ENCODE measurements at regions not wholly inside any gene's neighbourhood (a gene's known extent, or its start where the extent isn't known, plus 50 kb on each side); places are given as distances from the start of the nearest gene placed in this dataset.

DNA sequence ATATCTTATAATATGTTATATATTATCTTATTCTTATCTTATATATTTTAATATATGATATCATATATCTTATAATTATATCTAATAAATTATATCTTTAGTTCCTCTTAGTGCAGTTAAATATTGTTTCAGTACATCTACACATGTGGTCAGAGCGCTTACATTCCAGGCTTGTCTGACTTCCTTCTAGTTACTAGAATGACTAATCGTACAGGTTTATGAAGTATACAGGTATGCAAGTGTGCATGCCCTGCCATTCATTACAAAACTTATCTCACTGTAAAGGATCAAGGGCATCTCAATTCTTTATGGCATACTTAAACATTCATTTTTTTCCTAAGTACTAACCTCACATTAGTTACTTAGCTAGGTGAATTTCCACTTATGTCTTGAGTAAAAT, 1278.0 kb upstream of the MAP3K7 start:
- no peak for DNase-seq

DNA sequence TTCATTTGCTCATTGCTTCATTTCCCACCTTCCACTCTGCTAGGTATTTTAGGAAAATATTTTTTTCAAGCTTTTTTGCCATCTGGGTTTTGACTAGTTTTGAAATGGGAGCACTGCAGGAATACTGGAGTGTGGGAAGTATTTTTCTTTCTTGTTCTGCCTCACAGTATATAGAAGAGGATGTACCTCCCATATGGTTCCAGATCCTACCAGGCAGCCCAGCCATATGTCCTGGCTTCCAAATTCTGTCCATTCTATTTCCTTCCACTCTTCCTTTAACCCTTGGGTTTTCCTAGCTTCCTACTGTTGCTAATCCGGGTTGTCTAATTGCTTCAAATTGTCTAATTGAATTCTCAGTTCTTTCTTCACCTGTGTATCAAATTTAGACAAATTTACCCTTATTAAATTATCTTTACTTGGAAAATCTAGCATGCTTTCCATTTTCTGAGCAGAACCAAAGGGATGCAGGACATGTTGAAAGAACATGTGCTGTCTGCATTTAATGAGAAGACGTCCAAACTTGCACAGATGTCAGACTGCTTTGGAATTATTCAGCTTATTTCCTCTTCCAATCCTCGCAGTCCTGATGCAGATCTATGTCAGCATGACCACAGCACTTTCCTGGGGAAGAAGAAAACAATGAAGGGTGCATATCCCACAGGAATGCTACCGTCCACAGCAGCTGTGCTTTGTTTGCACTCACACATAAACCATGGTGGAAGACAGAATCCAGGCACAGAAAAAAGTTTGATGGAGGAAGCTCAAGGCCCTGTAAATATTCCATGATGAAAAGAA, 1273.9 kb upstream of the MAP3K7 start:
- no peak for DNase-seq

DNA sequence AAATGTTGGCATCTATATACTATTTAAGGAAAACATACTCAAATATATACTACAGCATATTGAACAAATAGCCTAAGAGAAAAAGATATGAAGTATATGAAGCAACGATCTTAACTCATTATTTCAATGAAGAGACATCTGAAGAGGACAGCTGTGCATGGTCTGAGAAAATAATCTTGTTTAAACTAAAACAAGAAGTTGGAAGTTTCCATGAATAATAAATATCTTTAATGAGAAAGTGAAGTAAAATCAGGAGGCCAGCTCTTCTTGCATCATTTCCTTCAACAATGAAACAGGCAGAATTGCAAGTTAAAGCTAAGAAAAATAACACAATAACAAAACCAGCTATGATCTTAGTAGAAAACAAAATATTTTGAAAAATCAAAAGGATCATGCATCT, 1265.4 kb upstream of the MAP3K7 start:
- no peak for DNase-seq

DNA sequence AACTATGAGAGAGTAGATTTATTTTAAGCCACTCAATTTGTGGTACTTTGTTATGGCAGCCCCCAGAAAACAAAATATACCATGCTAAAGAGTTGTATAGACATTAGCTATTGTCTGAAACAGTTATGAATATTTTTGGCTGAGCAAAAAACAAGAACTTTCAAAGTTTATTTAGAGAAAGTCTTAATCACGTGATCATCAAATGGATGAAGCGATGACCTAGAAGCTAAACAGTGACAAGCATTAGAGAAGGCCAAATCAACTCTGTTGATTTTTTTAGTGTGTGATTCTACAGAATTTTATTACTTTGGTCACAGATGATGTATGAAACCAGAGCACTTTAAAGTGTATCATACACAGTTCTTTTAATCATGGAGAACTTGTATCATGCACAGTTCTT, 1247.9 kb upstream of the MAP3K7 start:
- DNase-seq: no peak

DNA sequence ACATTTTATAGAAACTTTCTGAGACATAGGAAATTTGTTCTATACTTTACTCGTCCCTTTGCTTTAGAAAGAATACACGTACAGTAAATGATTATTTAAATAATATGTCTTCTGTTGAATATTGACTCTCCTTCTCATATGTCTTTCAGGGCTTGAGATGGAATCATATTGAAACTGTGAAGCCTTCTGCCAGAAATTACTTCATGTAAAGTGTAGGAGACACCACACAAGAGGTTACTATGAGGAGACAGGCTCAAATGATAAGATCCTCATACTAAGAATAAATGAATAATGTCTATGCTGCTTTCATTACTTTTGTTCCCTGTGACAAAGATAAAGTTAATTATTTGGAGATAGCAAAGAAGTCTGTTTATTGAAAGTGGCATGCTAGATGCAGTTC, 1240.3 kb upstream of the MAP3K7 start:
- no peak for DNase-seq

DNA sequence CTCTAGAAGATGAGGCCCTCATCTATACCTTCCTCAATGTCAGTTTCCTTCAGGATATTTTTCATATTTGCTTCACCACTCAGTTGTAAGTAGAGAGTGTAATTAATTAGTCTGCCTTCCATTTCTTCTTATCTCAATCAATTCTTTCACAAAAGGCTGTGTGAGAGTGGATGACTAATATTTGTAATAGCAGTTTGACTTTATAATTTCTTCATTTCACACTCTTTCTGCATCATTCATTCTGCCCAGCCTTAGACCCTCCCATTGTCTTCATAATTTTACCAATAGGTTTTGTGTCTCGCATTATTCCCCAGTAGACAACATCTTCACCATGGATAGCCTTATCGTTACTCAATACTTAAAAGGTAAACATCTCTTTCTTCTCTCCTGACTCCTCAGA, 1239.3 kb upstream of the MAP3K7 start:
- no peak for DNase-seq

DNA sequence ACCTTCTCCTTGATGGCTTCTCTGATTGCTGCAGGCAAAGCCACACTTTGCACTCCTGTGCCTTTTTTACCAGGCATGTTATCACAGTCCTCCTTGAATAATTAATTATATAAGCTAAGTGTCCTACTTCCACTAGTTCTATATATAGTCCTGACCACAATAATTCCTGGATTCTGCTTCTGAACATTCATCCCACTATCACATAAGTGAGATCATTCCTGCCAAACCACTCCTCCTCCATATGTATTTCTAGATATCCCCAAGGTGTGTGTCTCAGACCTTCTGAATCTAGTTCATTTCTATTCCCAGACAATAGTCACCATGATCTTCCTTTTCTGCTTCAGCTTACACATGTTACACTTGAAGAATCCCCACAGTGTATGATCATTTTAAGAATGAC, 1237.5 kb upstream of the MAP3K7 start:
- no peak for DNase-seq

DNA sequence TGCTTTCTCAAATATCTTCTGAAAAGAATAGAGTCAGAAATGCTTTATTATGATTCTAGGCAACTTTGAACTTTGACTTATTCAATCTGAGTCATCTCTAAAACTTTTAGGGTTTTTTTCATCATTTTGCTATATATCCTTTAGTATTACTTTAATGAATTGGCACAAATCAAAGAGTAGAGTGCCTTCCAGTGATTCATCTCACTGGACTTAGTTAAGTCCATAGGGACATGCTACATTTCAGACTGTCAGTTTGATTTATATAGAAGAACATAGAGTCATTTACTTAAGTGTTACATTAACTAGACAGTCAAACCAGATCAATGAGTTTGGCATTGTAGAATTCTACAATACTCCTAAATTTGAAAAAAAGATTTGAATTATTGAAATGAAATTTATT, 1235.7 kb upstream of the MAP3K7 start:
- no peak for DNase-seq

DNA sequence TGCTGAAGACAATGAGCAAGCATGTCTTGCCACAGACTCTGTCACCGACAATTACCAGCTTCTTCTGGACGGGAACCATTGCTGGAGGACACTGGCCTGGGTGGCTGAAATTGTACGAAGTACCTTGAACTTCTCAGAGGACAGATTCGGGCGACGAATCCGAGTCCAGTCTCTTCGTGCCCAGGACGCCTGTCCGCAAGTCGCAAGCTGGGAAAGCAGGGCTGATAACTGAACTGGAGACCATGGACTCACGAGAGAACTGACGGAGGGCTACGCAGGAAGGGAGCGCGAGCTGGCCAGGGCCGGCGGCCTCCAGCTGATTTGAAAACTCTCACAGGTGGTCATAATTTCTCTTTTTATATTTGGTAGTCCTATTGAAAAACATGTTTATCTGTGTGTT, 1229.5 kb upstream of the MAP3K7 start:
- no peak for DNase-seq

DNA sequence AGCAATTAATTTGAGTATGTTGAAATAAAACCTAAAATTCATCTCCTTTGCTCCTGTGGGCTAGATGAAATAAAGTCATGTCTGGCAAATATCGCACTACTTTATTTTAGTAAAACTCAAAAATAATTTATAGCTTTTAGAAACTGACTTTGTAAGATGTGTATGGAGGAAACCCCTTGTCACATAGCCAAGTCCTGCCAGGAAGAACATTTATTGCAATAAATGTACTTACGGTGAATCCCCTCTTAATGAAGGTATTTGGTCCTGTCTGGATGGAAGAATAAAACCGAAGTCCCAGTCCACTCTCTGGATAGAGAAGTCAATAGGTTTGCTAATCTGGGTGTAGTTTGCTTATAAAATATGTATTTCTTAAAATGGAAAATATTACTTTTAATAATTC, 1226.8 kb upstream of the MAP3K7 start:
- DNase-seq: no peak

DNA sequence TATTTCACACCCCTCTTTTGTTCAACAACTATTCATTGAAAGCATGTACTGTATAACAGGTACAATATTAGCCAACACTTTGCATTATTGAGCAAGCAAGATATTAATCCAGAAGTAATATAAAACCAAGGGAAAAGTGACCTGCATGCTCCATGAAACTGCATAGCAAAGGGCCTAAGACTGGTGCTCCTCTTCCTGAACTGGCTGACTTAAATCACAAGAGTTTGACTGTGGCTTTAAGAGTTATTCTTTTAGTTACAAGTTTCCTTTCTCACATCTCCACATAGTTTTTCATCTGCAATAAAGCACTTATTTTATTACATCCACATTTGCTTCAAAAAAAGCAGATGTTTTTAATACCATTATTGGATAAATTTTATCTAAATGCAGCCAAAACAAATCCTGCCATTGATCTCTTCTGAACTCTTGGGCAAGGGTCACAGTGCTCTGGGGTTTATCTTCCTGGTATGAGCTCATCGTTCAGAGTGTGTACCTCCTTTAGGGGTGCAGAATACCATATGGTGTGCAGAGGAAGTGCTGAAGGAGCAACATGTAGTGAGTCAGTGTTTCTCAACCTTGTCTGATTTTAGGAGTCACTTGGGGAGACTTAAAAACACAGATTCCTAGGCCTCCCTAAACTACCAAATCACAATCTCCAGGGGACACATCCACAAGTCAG, 1225.9 kb upstream of the MAP3K7 start:
- no peak for DNase-seq

DNA sequence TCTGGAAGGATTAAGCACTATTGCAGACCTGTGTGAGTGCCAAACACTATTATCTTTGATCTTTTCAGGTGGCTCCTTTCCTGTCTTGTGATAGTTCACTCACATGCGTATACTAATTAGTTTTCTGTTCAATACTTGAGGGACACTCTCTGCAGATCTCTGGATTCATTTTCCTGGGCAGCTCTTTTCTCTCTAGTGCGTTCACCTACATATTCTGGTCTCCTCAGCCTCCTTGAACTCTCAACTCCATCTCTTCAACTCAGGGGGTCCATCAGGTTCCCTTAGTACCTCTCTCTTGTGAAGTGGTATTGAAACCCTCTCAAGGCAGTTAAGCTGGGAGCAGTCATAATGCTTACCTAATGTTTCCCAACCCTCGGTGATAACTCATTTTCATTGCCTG, 1218.1 kb upstream of the MAP3K7 start:
- DNase-seq: no peak

DNA sequence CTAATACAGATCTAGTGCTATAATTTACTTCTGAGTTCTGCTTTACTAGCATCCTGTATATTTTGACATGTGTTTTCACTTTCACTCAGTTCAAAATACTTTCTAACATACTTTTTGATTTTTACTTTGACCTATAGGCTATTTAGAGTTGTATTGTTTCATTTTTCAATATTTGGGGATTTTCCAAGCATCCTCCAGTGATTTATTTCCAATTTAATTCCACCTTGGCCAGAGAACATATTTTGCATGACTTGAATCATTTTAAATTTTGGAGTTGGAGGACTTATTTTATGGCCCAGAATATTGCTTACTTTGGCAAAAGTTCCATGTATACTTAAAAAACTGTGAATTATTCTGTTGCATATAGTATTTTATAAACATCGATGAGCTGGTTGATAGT, 1215.6 kb upstream of the MAP3K7 start:
- DNase-seq: no peak

DNA sequence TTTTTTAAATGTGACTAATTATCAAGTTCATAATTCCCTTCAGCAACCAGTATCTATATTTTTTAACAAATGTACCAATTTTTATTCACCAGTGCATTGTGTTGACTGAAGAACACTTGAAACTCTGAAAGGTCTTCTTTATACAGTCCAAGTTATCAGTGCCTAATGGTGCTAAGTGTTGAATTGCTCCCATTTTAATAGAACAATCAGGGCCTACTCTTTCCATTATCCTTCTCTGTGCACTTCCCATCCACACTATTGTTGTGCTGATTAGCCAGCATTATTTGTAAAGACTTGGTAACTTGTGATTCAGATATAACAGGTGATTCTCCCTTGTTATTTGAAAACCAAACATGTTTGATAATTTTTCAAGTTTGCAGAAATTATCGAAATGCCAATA, 1209.7 kb upstream of the MAP3K7 start:
- DNase-seq: no peak

DNA sequence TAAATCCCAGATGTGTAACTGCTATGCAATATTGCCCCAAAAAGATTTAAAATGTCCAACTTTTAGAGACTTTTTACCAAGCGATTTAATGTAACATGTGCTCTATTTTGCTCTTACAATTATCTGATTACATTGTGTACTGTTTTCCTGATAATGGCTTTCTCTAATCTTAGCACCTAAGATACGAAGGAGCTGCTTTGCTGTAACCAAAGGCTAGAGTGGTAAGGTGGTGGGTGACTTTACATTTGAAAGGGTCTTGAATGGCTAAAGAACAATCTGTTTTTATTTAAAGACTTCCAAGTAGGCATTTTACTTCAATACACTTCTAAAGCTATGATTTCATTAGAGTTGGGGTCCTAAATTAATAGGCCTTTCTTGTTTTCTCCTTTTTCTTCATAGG, 1201.6 kb upstream of the MAP3K7 start:
- no peak for DNase-seq

DNA sequence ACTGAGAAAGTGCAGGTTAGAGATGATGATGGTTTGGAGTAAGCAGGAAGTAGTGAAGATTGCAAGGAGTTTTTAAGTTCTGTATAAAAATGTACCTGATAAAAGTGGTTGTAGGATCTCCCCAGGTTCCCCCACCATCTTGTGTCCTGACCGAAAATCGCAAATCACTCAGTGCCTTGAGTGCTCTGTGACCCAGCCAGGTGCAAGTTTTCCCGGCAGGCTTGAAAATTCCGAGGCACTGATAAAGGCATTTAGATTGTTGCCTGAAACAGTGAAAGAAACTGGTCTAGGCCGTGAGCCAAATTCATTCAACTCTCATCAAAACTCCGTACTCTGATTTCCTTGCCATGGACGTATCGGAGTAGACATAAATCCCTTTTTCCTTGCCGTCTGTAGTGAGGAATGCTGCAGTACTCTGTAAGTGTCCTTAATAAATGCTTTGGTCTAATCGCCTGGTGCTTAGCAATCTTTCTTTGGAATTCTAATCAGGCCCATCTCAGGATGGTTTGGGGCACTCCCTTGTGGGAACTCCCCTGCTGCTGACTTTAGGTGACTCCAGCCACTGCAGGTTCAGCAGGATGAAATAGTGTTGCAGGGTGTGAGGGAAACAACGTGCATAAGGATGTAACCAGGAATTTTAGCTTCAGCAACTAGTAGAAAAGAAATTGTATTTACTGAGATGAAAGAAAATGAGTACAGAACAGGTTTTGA, 1199.8 kb upstream of the MAP3K7 start:
- no peak for DNase-seq

DNA sequence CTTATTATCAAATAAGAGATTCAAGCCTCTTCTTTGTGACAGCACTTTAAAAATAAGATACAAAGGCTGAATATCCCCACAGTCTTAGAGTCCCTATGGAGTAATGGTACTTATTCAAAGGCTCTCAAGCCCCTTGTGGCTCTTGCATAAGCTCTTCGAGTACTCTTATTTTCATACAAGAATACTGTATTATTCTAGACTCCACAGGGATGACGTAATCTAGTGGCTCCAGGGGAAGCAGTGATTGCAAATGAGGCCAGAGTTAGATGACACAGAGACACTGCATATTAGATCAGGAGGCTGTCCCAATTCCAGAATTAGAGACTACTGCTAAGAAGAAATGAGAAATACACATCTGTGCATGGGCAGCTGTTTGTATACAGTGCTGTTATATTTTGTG, 1195.9 kb upstream of the MAP3K7 start:
- no peak for DNase-seq

DNA sequence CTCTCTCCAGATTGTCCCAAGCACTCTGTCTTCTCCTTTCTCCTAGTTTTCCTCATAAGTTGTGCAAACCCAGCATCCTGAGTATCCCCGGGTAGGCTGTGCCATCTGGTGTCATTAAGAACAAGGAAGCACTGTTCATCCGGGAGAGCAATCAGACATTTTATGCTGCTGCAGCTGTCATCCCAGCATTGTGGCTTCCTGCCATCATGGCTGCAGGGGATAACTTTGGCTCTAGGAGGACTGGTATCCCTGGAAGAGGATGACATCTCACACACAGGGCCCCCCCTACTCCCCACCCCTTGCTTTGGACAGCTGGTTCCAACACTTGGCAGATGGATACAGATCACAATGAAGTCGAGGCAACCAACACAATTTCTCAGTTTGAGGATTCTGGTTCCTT, 1195.1 kb upstream of the MAP3K7 start:
- no peak for DNase-seq

DNA sequence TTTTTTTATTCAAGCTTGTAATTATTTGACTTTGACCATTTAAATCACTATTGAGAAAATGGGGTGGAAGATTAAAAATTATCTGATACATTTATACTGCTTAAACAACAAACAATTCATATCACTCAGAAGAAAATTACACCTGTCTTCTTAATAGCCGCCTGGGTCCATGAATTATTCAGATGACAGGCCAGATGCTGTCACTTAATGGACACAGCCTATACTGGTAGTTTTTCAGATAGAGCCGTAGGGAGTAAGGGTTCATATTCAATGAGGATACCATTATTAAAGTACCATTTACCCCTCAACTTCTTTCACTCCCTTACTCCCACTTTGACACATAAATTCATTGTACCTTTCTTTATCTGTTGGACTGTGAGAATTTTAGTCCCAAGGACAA, 1193.4 kb upstream of the MAP3K7 start:
- DNase-seq: no peak

DNA sequence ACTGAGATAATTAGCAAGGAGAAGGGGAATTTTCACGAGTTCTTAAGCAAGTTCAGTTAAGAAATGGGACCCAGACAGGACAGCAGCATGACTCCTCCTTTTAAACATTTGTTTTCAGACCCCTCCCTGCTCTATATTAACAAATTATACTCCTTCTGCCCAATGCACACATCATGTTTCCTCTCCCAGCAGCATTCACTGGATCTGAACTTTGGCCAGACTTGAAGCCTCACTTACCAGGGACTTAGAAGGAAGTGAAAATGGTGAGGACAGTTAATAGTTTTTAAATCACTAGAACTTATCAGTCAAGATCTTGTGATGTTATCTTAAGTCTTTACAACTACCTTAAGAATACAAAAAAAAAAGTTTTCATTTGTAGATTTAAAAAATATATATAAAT, 1174.7 kb upstream of the MAP3K7 start:
- no peak for DNase-seq

DNA sequence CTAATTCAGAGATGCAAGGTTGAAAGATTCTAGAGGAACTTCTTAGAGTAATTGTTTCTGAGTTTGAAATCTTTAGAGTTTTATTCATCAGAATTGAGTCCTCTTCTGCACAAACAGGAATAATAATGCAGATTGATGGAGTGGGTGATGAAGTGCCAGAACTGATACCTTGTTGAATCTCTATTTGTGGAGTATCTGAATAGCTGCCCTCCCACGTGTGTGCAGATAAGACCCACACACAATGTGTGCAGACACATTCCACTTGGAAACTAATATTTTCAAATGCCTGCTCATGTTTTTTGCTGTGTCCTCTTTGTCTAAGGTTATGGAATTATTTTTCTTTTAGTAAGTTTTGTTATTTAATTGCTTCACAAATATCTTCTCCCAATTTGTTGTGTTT, 1167.8 kb upstream of the MAP3K7 start:
- DNase-seq: no peak

DNA sequence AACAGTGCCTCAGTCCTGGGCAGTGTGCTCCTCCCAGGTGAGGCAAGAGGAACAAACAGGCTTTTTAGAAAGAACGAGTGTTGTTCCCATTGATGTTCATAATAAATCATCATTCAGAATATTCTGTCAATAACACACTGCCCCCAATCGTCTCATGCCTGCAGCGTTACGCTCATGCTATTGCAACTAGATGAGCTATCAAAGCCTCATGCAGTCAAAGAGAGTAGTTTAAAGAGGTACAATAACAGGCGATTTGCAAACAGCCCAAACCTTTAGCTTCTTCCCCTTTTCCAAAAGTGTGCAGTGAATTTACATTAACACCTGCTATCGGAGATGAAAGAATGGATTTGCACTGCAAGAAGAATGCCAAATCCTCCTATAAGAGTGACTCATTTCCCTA, 1164.7 kb upstream of the MAP3K7 start:
- no peak for DNase-seq

DNA sequence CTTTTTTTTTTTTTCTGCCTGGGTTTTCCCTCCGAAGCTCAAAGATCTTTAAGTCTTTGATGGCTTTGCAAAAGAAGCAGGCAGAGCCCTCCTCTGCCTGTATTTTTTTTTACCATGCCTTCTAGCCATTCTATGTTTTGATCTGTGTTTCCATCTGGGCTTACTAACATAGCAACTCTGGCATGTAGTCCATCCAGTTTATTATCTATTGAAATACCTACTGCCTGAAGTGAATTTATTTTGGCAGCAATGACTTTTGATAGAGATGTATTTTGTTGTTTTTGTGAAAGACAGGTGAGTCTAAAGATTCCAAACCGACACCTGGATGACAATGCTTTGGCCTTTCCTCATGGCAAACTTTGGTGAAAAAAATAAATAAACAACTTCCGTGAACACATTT, 1157.7 kb upstream of the MAP3K7 start:
- DNase-seq: no peak

DNA sequence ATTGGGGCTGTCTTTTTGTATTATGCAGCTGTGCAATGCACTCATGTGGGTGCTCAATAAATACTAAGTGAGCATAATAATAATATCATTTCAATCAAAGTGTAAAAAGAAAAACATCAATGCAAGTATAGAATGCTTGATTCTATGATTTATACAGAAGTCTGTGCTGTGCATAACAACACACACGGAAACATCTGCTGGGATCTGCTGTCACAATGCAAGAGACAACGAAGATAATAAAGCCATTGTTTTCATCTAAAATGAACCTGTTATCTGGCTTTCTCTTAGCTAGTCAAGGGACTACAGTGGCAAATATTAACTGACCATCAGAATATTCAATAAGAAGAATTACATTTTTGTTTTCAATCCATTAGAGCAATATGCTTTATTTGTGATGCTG, 1156.9 kb upstream of the MAP3K7 start:
- no peak for DNase-seq

Data from NCI-H774 (cell line).